ENCODE measurements at regions not wholly inside any gene's neighbourhood (a gene's known extent, or its start where the extent isn't known, plus 50 kb on each side); places are given as distances from the start of the nearest gene placed in this dataset.

DNA sequence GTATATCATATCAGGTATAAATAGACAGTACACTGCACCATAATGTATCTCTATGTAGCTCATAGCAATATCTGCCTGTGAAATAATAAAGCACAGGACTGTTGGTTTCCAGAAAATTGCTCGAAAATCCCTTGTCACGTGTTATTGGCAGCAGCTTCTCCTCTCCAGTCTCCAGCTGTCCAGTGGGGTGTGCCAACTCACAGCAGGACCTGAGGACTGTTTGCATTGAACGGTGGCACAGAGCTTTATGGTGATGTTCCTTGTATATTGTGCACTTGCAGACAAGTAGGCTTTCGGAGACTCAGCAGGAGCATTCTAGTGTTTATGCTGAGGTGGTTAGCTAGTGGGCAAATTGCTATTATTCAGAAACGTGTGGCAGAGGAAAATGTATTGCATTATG lies 182.2 kb upstream of the ATP5MC3 start:
- Histone ChIP-seq H3K27me3 (peaks cover 0 to 9% of the 10 kb centered on the region in 2 donors), H3K4me1 (no peaks in the 10 kb centered on the region), H3K9me3 (no peaks in the 10 kb centered on the region), H3K36me3 (no peaks in the 10 kb centered on the region), H3K27ac (no peak overlapping the region), H3K4me3 (no peak overlapping the region)
- TF ChIP-seq, protein P1, sequence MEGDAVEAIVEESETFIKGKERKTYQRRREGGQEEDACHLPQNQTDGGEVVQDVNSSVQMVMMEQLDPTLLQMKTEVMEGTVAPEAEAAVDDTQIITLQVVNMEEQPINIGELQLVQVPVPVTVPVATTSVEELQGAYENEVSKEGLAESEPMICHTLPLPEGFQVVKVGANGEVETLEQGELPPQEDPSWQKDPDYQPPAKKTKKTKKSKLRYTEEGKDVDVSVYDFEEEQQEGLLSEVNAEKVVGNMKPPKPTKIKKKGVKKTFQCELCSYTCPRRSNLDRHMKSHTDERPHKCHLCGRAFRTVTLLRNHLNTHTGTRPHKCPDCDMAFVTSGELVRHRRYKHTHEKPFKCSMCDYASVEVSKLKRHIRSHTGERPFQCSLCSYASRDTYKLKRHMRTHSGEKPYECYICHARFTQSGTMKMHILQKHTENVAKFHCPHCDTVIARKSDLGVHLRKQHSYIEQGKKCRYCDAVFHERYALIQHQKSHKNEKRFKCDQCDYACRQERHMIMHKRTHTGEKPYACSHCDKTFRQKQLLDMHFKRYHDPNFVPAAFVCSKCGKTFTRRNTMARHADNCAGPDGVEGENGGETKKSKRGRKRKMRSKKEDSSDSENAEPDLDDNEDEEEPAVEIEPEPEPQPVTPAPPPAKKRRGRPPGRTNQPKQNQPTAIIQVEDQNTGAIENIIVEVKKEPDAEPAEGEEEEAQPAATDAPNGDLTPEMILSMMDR (IDR thresholded peaks at IDR 0.05), result no peak
- intact Hi-C loops (cut with DNase I; ENCODE audit: low total_unique reads), result no loop called here
- no peak for DNase-seq (ENCODE audit: low spot score in 2 of 2)

DNA sequence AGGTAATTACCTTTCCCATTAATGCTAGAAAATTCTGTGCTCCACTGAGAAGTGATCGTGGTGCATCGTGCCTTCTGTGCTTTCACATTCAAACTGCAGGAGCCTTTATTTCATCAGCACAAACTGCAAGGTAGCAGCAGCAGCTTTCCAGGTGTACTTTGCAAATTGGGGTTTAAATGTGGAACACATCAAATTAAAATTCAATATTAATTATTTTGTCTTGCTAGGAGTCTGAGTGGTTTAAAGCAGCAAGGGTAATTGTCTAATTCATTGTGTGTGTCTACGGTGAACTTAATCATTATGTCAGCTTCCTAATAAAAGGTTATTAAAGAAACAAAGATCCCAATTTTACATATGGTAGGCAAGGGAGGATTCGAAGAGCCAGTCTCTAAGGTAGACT lies 180.8 kb upstream of the ATP5MC3 start:
- no peak for DNase-seq (ENCODE audit: low spot score in 2 of 2)
- H3K9me3 ChIP-seq, result no peaks in the 10 kb centered on the region
- TF ChIP-seq POLR2A (IDR thresholded peaks at IDR 0.05) (no peak), POLR2AphosphoS5 (IDR thresholded peaks at IDR 0.05) (no peak)
- TF ChIP-seq, protein P1 (IDR thresholded peaks at IDR 0.05), result no peak
- H3K36me3 ChIP-seq, result no peaks in the 10 kb centered on the region
- H3K4me1 ChIP-seq, result no peaks in the 10 kb centered on the region
- intact Hi-C loops (cut with DNase I; ENCODE audit: low total_unique reads), result no loop called here
- H3K4me3 ChIP-seq, result no peak overlapping the region
- H3K27ac ChIP-seq, result no peak overlapping the region
- no peaks in the 10 kb centered on the region for H3K27me3 ChIP-seq

DNA sequence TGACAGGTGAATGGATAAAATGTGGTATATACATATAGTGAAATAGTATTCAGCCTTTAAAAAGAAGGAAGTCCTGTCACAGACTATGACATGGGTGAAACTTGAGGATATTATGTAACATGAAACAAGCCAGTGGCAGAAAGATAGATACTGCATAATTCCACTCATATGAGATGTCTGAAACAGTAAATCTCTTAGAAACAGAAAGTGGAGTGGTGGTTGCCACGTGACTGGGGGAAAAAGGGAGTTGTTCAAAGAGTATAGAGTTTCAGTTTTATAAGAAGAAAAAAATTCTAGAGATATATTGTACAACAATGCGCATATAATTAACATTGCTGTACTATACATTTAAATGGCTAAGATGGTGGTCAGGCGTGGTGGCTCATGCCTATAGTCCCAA lies 178.2 kb upstream of the ATP5MC3 start:
- intact Hi-C loops (cut with DNase I; ENCODE audit: low total_unique reads), result no loop called here
- Histone ChIP-seq H3K4me3 (no peak overlapping the region), H3K27ac (no peak overlapping the region), H3K36me3 (no peaks in the 10 kb centered on the region), H3K4me1 (no peaks in the 10 kb centered on the region), H3K9me3 (no peaks in the 10 kb centered on the region), H3K27me3 (no peaks in the 10 kb centered on the region)
- no peak for TF ChIP-seq POLR2AphosphoS5 (IDR thresholded peaks at IDR 0.05)
- TF ChIP-seq, protein P1 (IDR thresholded peaks at IDR 0.05), result no peak
- no peak for DNase-seq (ENCODE audit: low spot score in 2 of 2)

DNA sequence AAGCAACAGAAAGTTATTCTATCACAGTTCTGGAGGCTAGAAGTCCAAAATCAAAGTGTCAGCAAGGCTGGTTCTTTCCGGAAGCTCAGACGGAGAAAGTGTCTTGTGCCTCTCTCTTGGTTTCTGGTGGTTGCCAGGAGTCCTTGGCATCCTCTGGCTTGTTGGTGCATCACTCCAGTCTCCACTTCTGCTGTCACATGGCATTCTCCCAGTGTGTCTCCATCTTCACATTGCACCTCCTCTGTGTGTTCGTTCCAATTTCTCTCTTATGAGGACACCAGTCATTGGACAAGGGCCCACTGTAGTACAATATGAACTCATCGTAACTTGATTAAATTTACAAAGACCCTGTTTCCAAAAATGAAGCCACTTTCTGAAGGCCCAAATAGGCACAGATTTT lies 175.4 kb upstream of the ATP5MC3 start:
- no peak for TF ChIP-seq POLR2A (IDR thresholded peaks at IDR 0.05)
- TF ChIP-seq POLR2AphosphoS5 (IDR thresholded peaks at IDR 0.05), result no peak
- TF ChIP-seq, protein P1 (IDR thresholded peaks at IDR 0.05), result no peak
- intact Hi-C loops (cut with DNase I; ENCODE audit: low total_unique reads), result no loop called here
- H3K27ac ChIP-seq, result no peak overlapping the region
- DNase-seq (ENCODE audit: low spot score in 2 of 2), result no peak
- no peak overlapping the region for H3K4me3 ChIP-seq
- H3K36me3 ChIP-seq, result no peaks in the 10 kb centered on the region
- H3K9me3 ChIP-seq, result no peaks in the 10 kb centered on the region
- no peaks in the 10 kb centered on the region for H3K27me3 ChIP-seq
- H3K4me1 ChIP-seq, result no peaks in the 10 kb centered on the region

DNA sequence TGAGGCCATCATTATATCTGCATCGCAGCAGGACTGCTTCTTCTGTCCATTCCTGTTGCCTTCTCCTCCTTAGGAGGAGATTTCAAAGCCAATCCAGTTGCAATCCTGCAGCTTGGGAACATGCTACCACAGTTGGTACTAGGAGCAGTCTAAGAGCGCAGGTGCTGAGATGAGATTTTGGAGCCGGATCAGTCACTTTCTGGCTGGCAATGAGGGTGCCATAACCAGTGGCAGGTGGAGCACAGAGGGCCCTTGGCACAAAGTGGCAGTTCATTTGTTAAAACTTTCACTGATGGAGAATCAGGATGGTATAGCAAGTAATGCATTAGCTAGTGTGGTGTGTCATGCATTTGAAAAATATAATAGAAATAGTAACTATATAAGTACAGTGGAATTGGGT lies 173.7 kb upstream of the ATP5MC3 start:
- TF ChIP-seq POLR2AphosphoS5 (IDR thresholded peaks at IDR 0.05) (no peak), POLR2A (IDR thresholded peaks at IDR 0.05) (no peak)
- TF ChIP-seq, protein P1 (IDR thresholded peaks at IDR 0.05), result no peak
- DNase-seq (ENCODE audit: low spot score in 2 of 2), result no peak
- Histone ChIP-seq H3K27me3 (no peaks in the 10 kb centered on the region), H3K36me3 (no peaks in the 10 kb centered on the region), H3K4me3 (no peak overlapping the region), H3K9me3 (no peaks in the 10 kb centered on the region), H3K4me1 (no peaks in the 10 kb centered on the region), H3K27ac (no peak overlapping the region)
- intact Hi-C loops (cut with DNase I; ENCODE audit: low total_unique reads), result no loop called here
